ENCODE measurements at regions not wholly inside any gene's neighbourhood (a gene's known extent, or its start where the extent isn't known, plus 50 kb on each side); places are given as distances from the start of the nearest gene placed in this dataset.
"Not testable (repeated sequence)": the region's sequence is repeated elsewhere in the genome, so short reads cannot be mapped to it uniquely, and the experiment has no call there.

- ChIA-PET POLR2A (no interaction called here), CTCF (no interaction called here)
- peaks cover 13% of the 10 kb centered on the region for H3K9me3 Mint-ChIP-seq (ENCODE audit: insufficient read depth)
- H3K36me3 Mint-ChIP-seq (ENCODE audit: low read depth), result no peaks in the 10 kb centered on the region
- H3K27me3 Mint-ChIP-seq (ENCODE audit: low read depth), result no peaks in the 10 kb centered on the region
- no peak for ATAC-seq
- no peak for DNase-seq
- no peak overlapping the region for H3K27ac Mint-ChIP-seq
- H3K4me3 Mint-ChIP-seq, result no peak overlapping the region
- H3K4me1 Mint-ChIP-seq (ENCODE audit: low read depth), result no peaks in the 10 kb centered on the region
Measured at GRCh38 chr5:51162245-51162644, 221.0 kb upstream of the ISL1 start.

GRCh38 chr5:51165621-51166020 lies 217.6 kb upstream of the ISL1 start:
- DNase-seq; H3K4me3 Mint-ChIP-seq; H3K27me3 Mint-ChIP-seq (ENCODE audit: low read depth); H3K4me1 Mint-ChIP-seq (ENCODE audit: low read depth); H3K36me3 Mint-ChIP-seq (ENCODE audit: low read depth); H3K27ac Mint-ChIP-seq; POLR2A ChIA-PET; CTCF ChIA-PET; ATAC-seq: not testable (repeated sequence)
- H3K9me3 Mint-ChIP-seq (ENCODE audit: insufficient read depth), result peaks cover 13% of the 10 kb centered on the region

GRCh38 chr5:51172903-51173626 lies 210.2 kb upstream of the ISL1 start:
- no peak overlapping the region for H3K4me3 Mint-ChIP-seq
- ChIA-PET CTCF (no interaction called here), POLR2A (no interaction called here)
- H3K36me3 Mint-ChIP-seq (ENCODE audit: low read depth), result no peaks in the 10 kb centered on the region
- no peaks in the 10 kb centered on the region for H3K27me3 Mint-ChIP-seq (ENCODE audit: low read depth)
- no peak for ATAC-seq
- H3K9me3 Mint-ChIP-seq (ENCODE audit: insufficient read depth), result no peaks in the 10 kb centered on the region
- DNase-seq, result no peak
- no peaks in the 10 kb centered on the region for H3K4me1 Mint-ChIP-seq (ENCODE audit: low read depth)
- no peak overlapping the region for H3K27ac Mint-ChIP-seq

GRCh38 chr5:51181208-51181894 lies 201.9 kb upstream of the ISL1 start:
- Mint-ChIP-seq H3K27ac (no peak overlapping the region), H3K9me3 (ENCODE audit: insufficient read depth) (peaks cover 3% of the 10 kb centered on the region), H3K27me3 (ENCODE audit: low read depth) (no peaks in the 10 kb centered on the region), H3K36me3 (ENCODE audit: low read depth) (no peaks in the 10 kb centered on the region), H3K4me1 (ENCODE audit: low read depth) (no peaks in the 10 kb centered on the region), H3K4me3 (no peak overlapping the region)
- ChIA-PET POLR2A (no interaction called here), CTCF (no interaction called here)
- DNase-seq (no peak), ATAC-seq (no peak)

- peaks cover under 1% of the 10 kb centered on the region for H3K9me3 Mint-ChIP-seq (ENCODE audit: insufficient read depth)
- DNase-seq, result no peak
- ATAC-seq, result no peak
- ChIA-PET CTCF (no interaction called here), POLR2A (no interaction called here)
- H3K27me3 Mint-ChIP-seq (ENCODE audit: low read depth), result no peaks in the 10 kb centered on the region
- no peaks in the 10 kb centered on the region for H3K4me1 Mint-ChIP-seq (ENCODE audit: low read depth)
- H3K27ac Mint-ChIP-seq, result no peak overlapping the region
- no peak overlapping the region for H3K4me3 Mint-ChIP-seq
- no peaks in the 10 kb centered on the region for H3K36me3 Mint-ChIP-seq (ENCODE audit: low read depth)
Measured at GRCh38 chr5:51185850-51186329, 197.4 kb upstream of the ISL1 start.

- ChIA-PET POLR2A (no interaction called here), CTCF (interaction anchor here (1.0 kb wide), 1 partner anchor 20 kb away, joined by 3 read pairs; no protein-coding TSS in a partner anchor)
- H3K27ac Mint-ChIP-seq, result no peak overlapping the region
- ATAC-seq (no peak), DNase-seq (no peak)
- no peak overlapping the region for H3K4me3 Mint-ChIP-seq
- H3K4me1 Mint-ChIP-seq (ENCODE audit: low read depth), result no peaks in the 10 kb centered on the region
- H3K36me3 Mint-ChIP-seq (ENCODE audit: low read depth), result no peaks in the 10 kb centered on the region
- H3K9me3 Mint-ChIP-seq (ENCODE audit: insufficient read depth), result no peaks in the 10 kb centered on the region
- H3K27me3 Mint-ChIP-seq (ENCODE audit: low read depth), result no peaks in the 10 kb centered on the region
Measured at GRCh38 chr5:51188001-51188591, 195.2 kb upstream of the ISL1 start.

- ChIA-PET POLR2A (no interaction called here), CTCF (interaction anchor here (1.1 kb wide), 1 partner anchor 12 kb away, joined by 3 read pairs; no protein-coding TSS in a partner anchor)
- Mint-ChIP-seq H3K36me3 (ENCODE audit: low read depth) (no peaks in the 10 kb centered on the region), H3K27ac (no peak overlapping the region), H3K9me3 (ENCODE audit: insufficient read depth) (no peaks in the 10 kb centered on the region), H3K4me1 (ENCODE audit: low read depth) (no peaks in the 10 kb centered on the region), H3K4me3 (no peak overlapping the region), H3K27me3 (ENCODE audit: low read depth) (no peaks in the 10 kb centered on the region)
- DNase-seq (no peak), ATAC-seq (no peak)
Measured at GRCh38 chr5:51194671-51195070, 188.6 kb upstream of the ISL1 start.

GRCh38 chr5:51201024-51201423 lies 182.2 kb upstream of the ISL1 start:
- ATAC-seq, result no peak
- Mint-ChIP-seq H3K27me3 (ENCODE audit: low read depth) (no peaks in the 10 kb centered on the region), H3K9me3 (ENCODE audit: insufficient read depth) (no peaks in the 10 kb centered on the region), H3K36me3 (ENCODE audit: low read depth) (no peaks in the 10 kb centered on the region), H3K4me3 (no peak overlapping the region), H3K4me1 (ENCODE audit: low read depth) (no peaks in the 10 kb centered on the region), H3K27ac (no peak overlapping the region)
- DNase-seq, result no peak
- POLR2A ChIA-PET, result no interaction called here
- CTCF ChIA-PET, result no interaction called here

GRCh38 chr5:51201708-51202107 lies 181.5 kb upstream of the ISL1 start:
- H3K27ac Mint-ChIP-seq, result no peak overlapping the region
- no peaks in the 10 kb centered on the region for H3K9me3 Mint-ChIP-seq (ENCODE audit: insufficient read depth)
- DNase-seq, result no peak
- no peaks in the 10 kb centered on the region for H3K4me1 Mint-ChIP-seq (ENCODE audit: low read depth)
- no peaks in the 10 kb centered on the region for H3K27me3 Mint-ChIP-seq (ENCODE audit: low read depth)
- ChIA-PET CTCF (no interaction called here), POLR2A (no interaction called here)
- H3K4me3 Mint-ChIP-seq, result no peak overlapping the region
- H3K36me3 Mint-ChIP-seq (ENCODE audit: low read depth), result no peaks in the 10 kb centered on the region
- no peak for ATAC-seq

GRCh38 chr5:51202161-51202560 lies 181.1 kb upstream of the ISL1 start:
- H3K27ac Mint-ChIP-seq, result no peak overlapping the region
- DNase-seq, result no peak
- H3K4me3 Mint-ChIP-seq, result no peak overlapping the region
- no peaks in the 10 kb centered on the region for H3K4me1 Mint-ChIP-seq (ENCODE audit: low read depth)
- no peaks in the 10 kb centered on the region for H3K9me3 Mint-ChIP-seq (ENCODE audit: insufficient read depth)
- no peaks in the 10 kb centered on the region for H3K36me3 Mint-ChIP-seq (ENCODE audit: low read depth)
- CTCF ChIA-PET, result no interaction called here
- POLR2A ChIA-PET, result no interaction called here
- H3K27me3 Mint-ChIP-seq (ENCODE audit: low read depth), result no peaks in the 10 kb centered on the region
- no peak for ATAC-seq

GRCh38 chr5:51203598-51203997 lies 179.7 kb upstream of the ISL1 start:
- DNase-seq (no peak), ATAC-seq (no peak)
- Mint-ChIP-seq H3K9me3 (ENCODE audit: insufficient read depth) (no peaks in the 10 kb centered on the region), H3K4me3 (no peak overlapping the region), H3K27ac (no peak overlapping the region), H3K4me1 (ENCODE audit: low read depth) (no peaks in the 10 kb centered on the region), H3K36me3 (ENCODE audit: low read depth) (no peaks in the 10 kb centered on the region), H3K27me3 (ENCODE audit: low read depth) (no peaks in the 10 kb centered on the region)
- CTCF ChIA-PET, result no interaction called here
- POLR2A ChIA-PET, result no interaction called here

- ATAC-seq, result no peak
Measured at GRCh38 chr5:51208296-51208695, 175.0 kb upstream of the ISL1 start.

More at GRCh38 chr5:51208296-51208695, 175.0 kb upstream of the ISL1 start:
- ChIA-PET POLR2A (no interaction called here), CTCF (interaction anchor here (0.6 kb wide), 1 partner anchor 21 kb away, joined by 3 read pairs; no protein-coding TSS in a partner anchor)
- no peaks in the 10 kb centered on the region for H3K4me1 Mint-ChIP-seq (ENCODE audit: low read depth)
- DNase-seq, result no peak
- H3K4me3 Mint-ChIP-seq, result no peak overlapping the region
- H3K9me3 Mint-ChIP-seq (ENCODE audit: insufficient read depth), result no peaks in the 10 kb centered on the region
- H3K27ac Mint-ChIP-seq, result no peak overlapping the region
- no peaks in the 10 kb centered on the region for H3K36me3 Mint-ChIP-seq (ENCODE audit: low read depth)
- no peaks in the 10 kb centered on the region for H3K27me3 Mint-ChIP-seq (ENCODE audit: low read depth)

All from activated CD8-positive, alpha-beta T cell treated with anti-CD3 and anti-CD28 coated beads, Interleukin-2, amount 10 ng/mL, durations not matched to agents 7 days and 5 days (primary cell).